ENCODE measurements at regions not wholly inside any gene's neighbourhood (a gene's known extent, or its start where the extent isn't known, plus 50 kb on each side); places are given as distances from the start of the nearest gene placed in this dataset.

DNA sequence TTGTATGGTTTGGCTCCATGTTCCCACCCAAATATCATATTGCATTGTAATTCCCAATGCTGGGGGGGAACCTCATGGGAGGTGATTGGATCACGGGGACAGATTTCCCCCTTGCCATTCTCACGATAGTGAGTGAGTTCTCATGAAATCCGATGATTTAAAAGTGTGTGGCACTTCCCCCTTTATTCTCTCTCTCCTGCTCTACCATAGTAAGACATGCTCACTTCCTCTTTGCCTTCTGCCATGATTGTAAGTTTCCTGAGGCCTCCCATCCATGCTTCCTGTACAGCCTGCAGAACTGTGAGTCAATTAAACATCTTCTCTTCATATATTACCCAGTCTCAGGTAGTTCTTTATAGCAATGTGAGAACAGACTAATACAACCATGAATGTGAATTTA, 211.6 kb upstream of the NR5A2 start:
- Histone ChIP-seq H3K4me1 (ENCODE audit: insufficient read depth, low read length, poor library complexity, severe bottlenecking) (no peaks in the 10 kb centered on the region), H3K9me3 (ENCODE audit: low read depth, low read length, poor library complexity, severe bottlenecking) (no peaks in the 10 kb centered on the region), H3K27me3 (replicated peaks; ENCODE audit: insufficient read depth, low read depth, low read length, poor library complexity) (peaks cover 48% of the 10 kb centered on the region), H3K36me3 (ENCODE audit: insufficient read depth, low read length, poor library complexity, severe bottlenecking) (no peaks in the 10 kb centered on the region), H3K27ac (ENCODE audit: low read depth, low read length, poor library complexity, severe bottlenecking) (no peak overlapping the region), H3K4me3 (ENCODE audit: low read depth, low read length, poor library complexity, severe bottlenecking) (no peak overlapping the region)
- TF ChIP-seq, protein P1, sequence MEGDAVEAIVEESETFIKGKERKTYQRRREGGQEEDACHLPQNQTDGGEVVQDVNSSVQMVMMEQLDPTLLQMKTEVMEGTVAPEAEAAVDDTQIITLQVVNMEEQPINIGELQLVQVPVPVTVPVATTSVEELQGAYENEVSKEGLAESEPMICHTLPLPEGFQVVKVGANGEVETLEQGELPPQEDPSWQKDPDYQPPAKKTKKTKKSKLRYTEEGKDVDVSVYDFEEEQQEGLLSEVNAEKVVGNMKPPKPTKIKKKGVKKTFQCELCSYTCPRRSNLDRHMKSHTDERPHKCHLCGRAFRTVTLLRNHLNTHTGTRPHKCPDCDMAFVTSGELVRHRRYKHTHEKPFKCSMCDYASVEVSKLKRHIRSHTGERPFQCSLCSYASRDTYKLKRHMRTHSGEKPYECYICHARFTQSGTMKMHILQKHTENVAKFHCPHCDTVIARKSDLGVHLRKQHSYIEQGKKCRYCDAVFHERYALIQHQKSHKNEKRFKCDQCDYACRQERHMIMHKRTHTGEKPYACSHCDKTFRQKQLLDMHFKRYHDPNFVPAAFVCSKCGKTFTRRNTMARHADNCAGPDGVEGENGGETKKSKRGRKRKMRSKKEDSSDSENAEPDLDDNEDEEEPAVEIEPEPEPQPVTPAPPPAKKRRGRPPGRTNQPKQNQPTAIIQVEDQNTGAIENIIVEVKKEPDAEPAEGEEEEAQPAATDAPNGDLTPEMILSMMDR (conservative IDR thresholded peaks at IDR 0.05; ENCODE audit: low read depth, low read length): no peak
- no peak for TF ChIP-seq EZH2 (IDR thresholded peaks at IDR 0.05; ENCODE audit: borderline replicate concordance, low read depth, low read length, poor library complexity, severe bottlenecking)
- intact Hi-C loops (cut with micrococcal nuclease; ENCODE audit: unreplicated experiment): no loop called here
- CTCF ChIA-PET: no interaction called here
- POLR2A ChIA-PET (ENCODE audit: low non-redundant PET): no interaction called here
- BruUV-seq (replicated peaks): no TSS peak
- no peak for DNase-seq (ENCODE audit: low spot score)

DNA sequence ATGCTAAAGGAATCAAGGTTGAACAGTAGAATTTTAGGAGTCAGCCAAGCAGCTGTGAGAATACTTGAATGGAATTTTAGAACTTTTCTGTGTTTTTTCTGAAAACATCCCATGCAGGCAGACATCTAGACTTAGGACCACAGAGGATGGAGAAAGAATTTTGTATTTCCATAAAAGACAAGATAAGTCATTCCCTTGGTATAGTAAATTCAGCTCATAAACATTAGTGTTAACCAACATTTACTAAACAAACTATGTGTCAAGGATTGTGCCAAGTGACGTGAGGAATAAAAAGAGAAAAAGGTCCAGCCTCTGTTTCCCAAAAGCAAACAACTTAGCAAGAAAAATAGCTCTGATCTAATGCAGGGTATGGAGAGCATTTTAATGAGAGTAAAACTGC, 210.2 kb upstream of the NR5A2 start:
- Histone ChIP-seq H3K36me3 (ENCODE audit: insufficient read depth, low read length, poor library complexity, severe bottlenecking) (no peaks in the 10 kb centered on the region), H3K4me3 (ENCODE audit: low read depth, low read length, poor library complexity, severe bottlenecking) (no peak overlapping the region), H3K27ac (ENCODE audit: low read depth, low read length, poor library complexity, severe bottlenecking) (no peak overlapping the region), H3K27me3 (replicated peaks; ENCODE audit: insufficient read depth, low read depth, low read length, poor library complexity) (peaks cover 48% of the 10 kb centered on the region), H3K9me3 (ENCODE audit: low read depth, low read length, poor library complexity, severe bottlenecking) (no peaks in the 10 kb centered on the region), H3K4me1 (ENCODE audit: insufficient read depth, low read length, poor library complexity, severe bottlenecking) (no peaks in the 10 kb centered on the region)
- ChIA-PET CTCF (no interaction called here), POLR2A (ENCODE audit: low non-redundant PET) (no interaction called here)
- intact Hi-C loops (cut with micrococcal nuclease; ENCODE audit: unreplicated experiment): no loop called here
- no TSS peak for BruUV-seq (replicated peaks)
- TF ChIP-seq EZH2 (IDR thresholded peaks at IDR 0.05; ENCODE audit: borderline replicate concordance, low read depth, low read length, poor library complexity, severe bottlenecking): no peak
- TF ChIP-seq, protein P1 (conservative IDR thresholded peaks at IDR 0.05; ENCODE audit: low read depth, low read length): no peak
- DNase-seq (ENCODE audit: low spot score): no peak

DNA sequence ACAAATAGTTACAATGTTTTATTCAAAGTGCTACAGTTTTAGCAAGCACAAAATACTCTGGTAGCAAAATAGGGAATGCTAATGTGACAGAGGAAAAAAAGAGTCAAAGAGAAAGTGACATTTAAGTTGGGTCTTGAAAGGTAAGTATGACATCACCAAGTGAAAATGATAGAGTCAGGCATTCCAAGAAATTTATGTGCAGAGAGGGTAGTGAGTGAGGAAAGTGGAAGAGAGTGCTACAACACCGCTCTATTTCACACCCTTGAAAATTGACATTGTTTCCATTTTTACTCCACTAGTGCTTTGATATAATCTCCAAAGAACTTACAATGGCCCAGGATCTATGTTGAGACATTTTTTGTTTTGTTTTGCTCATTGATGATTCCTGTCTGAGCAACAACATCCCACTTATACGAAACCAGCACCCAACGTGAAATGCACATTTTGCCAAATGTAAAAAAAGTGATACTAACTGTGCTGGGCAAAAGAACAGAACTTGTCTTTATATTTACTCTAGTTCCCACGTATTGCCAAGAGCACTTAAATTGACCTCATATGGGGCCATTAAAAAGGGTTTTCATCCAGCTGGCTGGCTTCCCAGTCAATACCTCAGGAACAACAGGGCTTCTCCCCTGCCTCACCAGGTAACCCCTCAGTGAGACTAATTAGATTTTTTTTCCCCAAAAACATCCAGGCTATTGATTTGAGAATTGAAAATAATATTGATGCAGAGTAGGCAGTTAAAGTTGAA, 206.3 kb upstream of the NR5A2 start:
- no TSS peak for BruUV-seq (replicated peaks)
- ChIA-PET CTCF (no interaction called here), POLR2A (ENCODE audit: low non-redundant PET) (no interaction called here)
- intact Hi-C loops (cut with micrococcal nuclease; ENCODE audit: unreplicated experiment): no loop called here
- Histone ChIP-seq H3K9me3 (ENCODE audit: low read depth, low read length, poor library complexity, severe bottlenecking) (peaks cover 7% of the 10 kb centered on the region), H3K27ac (ENCODE audit: low read depth, low read length, poor library complexity, severe bottlenecking) (no peak overlapping the region), H3K4me3 (ENCODE audit: low read depth, low read length, poor library complexity, severe bottlenecking) (no peak overlapping the region), H3K4me1 (ENCODE audit: insufficient read depth, low read length, poor library complexity, severe bottlenecking) (no peaks in the 10 kb centered on the region), H3K27me3 (replicated peaks; ENCODE audit: insufficient read depth, low read depth, low read length, poor library complexity) (peaks cover 45% of the 10 kb centered on the region), H3K36me3 (ENCODE audit: insufficient read depth, low read length, poor library complexity, severe bottlenecking) (no peaks in the 10 kb centered on the region)
- TF ChIP-seq, protein P1 (conservative IDR thresholded peaks at IDR 0.05; ENCODE audit: low read depth, low read length): no peak
- no peak for TF ChIP-seq EZH2 (IDR thresholded peaks at IDR 0.05; ENCODE audit: borderline replicate concordance, low read depth, low read length, poor library complexity, severe bottlenecking)
- no peak for DNase-seq (ENCODE audit: low spot score)

Data from A673 (cell line).